Astrocyte of the cerebellum (primary cell): ENCODE measurements at regions not wholly inside any gene's neighbourhood (a gene's known extent, or its start where the extent isn't known, plus 50 kb on each side); places are given as distances from the start of the nearest gene placed in this dataset.
A peak's percentile ranks its signal among the peaks of the same experiment; 100 is the strongest.

ENCODE experiments used
- DNase-seq: peaks from one replicate; pipeline ENCODE4 v3.0.0-alpha.2; 2011; ENCODE audit warnings: low read depth
- H3K4me3 ChIP-seq: 2 replicates; pipeline ENCODE4 v1.5.1; 2011; ENCODE audit warnings: mild to moderate bottlenecking, low read depth, low read length, moderate library complexity
- in situ Hi-C: cut with HindIII; loops from 2 replicates; pipeline ENCODE4 v1.10.0; 2017; ENCODE audit warnings: low sequenced_read_pairs
- TF ChIP-seq, protein P1 (sequence below): IDR thresholded peaks from 2 replicates; pipeline ENCODE4 v1.5.1; 2012; ENCODE audit warnings: low read length, low read depth, moderate library complexity, mild to moderate bottlenecking; ENCODE audit errors: missing control alignments

- in situ Hi-C loops, result no loop called here
- TF ChIP-seq, protein P1, sequence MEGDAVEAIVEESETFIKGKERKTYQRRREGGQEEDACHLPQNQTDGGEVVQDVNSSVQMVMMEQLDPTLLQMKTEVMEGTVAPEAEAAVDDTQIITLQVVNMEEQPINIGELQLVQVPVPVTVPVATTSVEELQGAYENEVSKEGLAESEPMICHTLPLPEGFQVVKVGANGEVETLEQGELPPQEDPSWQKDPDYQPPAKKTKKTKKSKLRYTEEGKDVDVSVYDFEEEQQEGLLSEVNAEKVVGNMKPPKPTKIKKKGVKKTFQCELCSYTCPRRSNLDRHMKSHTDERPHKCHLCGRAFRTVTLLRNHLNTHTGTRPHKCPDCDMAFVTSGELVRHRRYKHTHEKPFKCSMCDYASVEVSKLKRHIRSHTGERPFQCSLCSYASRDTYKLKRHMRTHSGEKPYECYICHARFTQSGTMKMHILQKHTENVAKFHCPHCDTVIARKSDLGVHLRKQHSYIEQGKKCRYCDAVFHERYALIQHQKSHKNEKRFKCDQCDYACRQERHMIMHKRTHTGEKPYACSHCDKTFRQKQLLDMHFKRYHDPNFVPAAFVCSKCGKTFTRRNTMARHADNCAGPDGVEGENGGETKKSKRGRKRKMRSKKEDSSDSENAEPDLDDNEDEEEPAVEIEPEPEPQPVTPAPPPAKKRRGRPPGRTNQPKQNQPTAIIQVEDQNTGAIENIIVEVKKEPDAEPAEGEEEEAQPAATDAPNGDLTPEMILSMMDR, result no peak
- DNase-seq, result peak; percentile 16
- H3K4me3 ChIP-seq, result no peak overlapping the region
Observed at GRCh38 chr1:193555662-193556441, 369.4 kb upstream of the B3GALT2 start.

DNA sequence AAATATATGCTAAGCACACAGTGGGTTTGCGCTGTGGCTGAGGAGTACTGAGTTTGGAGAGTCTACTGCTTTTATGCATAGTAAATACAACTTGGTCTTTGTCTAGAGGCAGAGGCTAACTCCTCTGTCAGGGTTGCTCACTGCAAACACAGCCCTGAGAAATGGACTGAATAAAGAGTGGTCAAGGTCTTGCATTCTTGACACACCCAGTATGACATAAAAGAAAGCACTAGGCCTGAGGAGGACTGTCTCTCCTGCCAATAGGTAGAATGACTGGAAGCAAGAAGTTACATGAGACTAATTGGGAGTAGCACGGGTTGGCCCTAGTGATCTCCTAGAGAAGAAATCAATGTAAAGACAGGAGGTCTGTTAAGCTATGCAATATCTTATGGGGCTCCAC lies 367.2 kb upstream of the B3GALT2 start:
- H3K4me3 ChIP-seq, result no peak overlapping the region
- in situ Hi-C loops, result no loop called here
- DNase-seq, result no peak
- TF ChIP-seq, protein P1, result no peak

DNA sequence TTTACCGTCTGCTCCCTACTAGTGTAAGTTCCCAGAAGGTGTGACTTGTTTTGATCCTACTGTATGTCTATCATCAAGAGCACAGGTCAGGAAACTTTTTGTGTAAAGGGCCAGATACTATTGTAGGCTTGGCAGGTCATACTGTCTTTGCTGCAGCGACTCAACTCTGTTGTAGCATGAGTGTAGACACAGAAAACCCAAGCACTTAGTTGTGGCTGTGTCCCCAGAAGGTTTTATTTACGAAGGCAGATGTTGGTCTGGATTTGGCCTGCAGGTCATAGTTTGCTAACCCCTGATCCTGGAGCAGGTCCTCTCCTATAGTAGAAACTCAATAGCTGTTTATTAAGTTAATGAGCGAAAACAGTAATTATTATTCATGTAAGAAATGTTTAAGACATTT lies 365.9 kb upstream of the B3GALT2 start:
- DNase-seq, result no peak
- TF ChIP-seq, protein P1, result no peak
- in situ Hi-C loops, result no loop called here
- H3K4me3 ChIP-seq, result no peak overlapping the region

DNA sequence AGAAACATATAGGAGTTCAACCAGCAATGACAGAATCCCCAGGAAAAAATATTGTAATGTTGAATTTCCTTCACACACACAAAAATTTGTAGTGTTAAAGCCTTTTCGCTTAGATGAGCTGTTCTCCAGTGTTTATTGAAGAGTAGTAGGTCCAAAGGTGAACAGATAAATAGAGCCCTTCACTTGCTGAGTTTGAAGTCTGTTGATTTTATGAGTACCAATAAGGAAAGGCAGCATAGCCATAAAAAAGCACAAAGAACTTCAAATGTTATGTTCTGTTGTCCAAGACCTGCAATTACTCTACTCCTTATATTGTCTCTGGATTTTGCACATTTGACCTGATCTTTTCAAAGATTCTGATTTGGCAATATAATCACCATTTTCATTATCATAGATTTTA lies 362.7 kb upstream of the B3GALT2 start:
- TF ChIP-seq, protein P1, result no peak
- no peak overlapping the region for H3K4me3 ChIP-seq
- DNase-seq, result no peak
- in situ Hi-C loops, result no loop called here

DNA sequence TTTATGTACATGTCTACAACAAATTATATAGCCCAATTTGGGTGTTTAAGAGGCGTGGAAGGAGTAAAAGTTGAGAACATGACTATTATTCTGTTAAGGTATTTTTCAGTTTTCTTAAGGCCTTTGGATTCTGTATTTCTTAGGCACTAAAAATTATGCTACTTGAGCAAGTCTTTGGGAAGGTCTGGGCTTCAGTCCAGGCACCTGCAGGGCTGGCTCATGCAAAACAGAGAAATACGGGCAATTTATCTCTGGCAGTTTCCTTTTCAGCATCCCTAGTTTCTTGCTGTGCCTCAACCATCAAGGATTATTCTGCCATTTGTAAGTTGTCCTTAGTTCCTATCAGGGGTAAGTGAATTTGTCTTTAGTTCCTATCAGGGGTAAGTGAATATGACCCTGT lies 358.8 kb upstream of the B3GALT2 start:
- no peak overlapping the region for H3K4me3 ChIP-seq
- DNase-seq, result peak; percentile 65
- in situ Hi-C loops, result no loop called here
- TF ChIP-seq, protein P1, result no peak

GRCh38 chr1:193543259-193543658 lies 356.8 kb upstream of the B3GALT2 start:
- in situ Hi-C loops, result no loop called here
- no peak for DNase-seq
- TF ChIP-seq, protein P1, result no peak
- no peak overlapping the region for H3K4me3 ChIP-seq
